Neural progenitor cell (in vitro differentiated cells): ENCODE measurements at regions not wholly inside any gene's neighbourhood (a gene's known extent, or its start where the extent isn't known, plus 50 kb on each side); places are given as distances from the start of the nearest gene placed in this dataset.

ENCODE experiments used
- DNase-seq: peaks from one replicate; pipeline ENCODE4 v3.0.0-alpha.2; 2016; ENCODE audit warnings: low spot score
- H2AFZ ChIP-seq: fragments of 200-600 bp; sonication (generic); replicated peaks from 2 replicates; pipeline ENCODE4 v1.6.1; 2016; ENCODE audit warnings: antibody characterized with exemption
- H3F3A ChIP-seq: fragments of 200-600 bp; sonication (generic); 2 replicates; pipeline ENCODE4 v1.6.1; 2016; ENCODE audit warnings: antibody characterized with exemption, low read depth
- H3K27ac ChIP-seq: fragments of 200-600 bp; sonication (generic); 2 replicates; pipeline ENCODE4 v1.5.1; 2016; ENCODE audit warnings: mild to moderate bottlenecking
- H3K27me3 ChIP-seq: fragments of 200-600 bp; sonication (generic); 2 replicates; pipeline ENCODE4 v1.6.1; 2016; ENCODE audit warnings: mild to moderate bottlenecking, moderate library complexity
- H3K36me3 ChIP-seq: fragments of 200-600 bp; sonication (generic); 2 replicates; pipeline ENCODE4 v1.5.1; 2016
- H3K4me1 ChIP-seq: fragments of 200-600 bp; sonication (generic); 2 replicates; pipeline ENCODE4 v1.6.1; 2016; ENCODE audit warnings: mixed run types
- H3K4me2 ChIP-seq: fragments of 200-600 bp; sonication (generic); 2 replicates; pipeline ENCODE4 v1.6.1; 2016
- H3K4me3 ChIP-seq: fragments of 200-600 bp; sonication (generic); 2 replicates; pipeline ENCODE4 v1.5.1; 2016
- H3K79me2 ChIP-seq: fragments of 200-600 bp; sonication (generic); 2 replicates; pipeline ENCODE4 v1.6.1; 2016; ENCODE audit warnings: low read depth
- H3K9ac ChIP-seq: fragments of 200-600 bp; sonication (generic); 2 replicates; pipeline ENCODE4 v1.6.1; 2016
- H3K9me3 ChIP-seq: fragments of 200-600 bp; sonication (generic); 2 replicates; pipeline ENCODE4 v1.5.1; 2016; ENCODE audit warnings: low read depth
- H4K20me1 ChIP-seq: fragments of 200-600 bp; sonication (generic); 2 replicates; pipeline ENCODE4 v1.6.1; 2016; ENCODE audit warnings: low read depth
- H3K27ac Mint-ChIP-seq: 3 replicates; pipeline ENCODE4 v1.8.0; 2021; ENCODE audit warnings: mixed read lengths
- H3K27me3 Mint-ChIP-seq: 2 replicates; pipeline ENCODE4 v1.8.0; 2022; ENCODE audit warnings: low read depth, mild to moderate bottlenecking, inconsistent platforms, moderate library complexity, mixed read lengths; ENCODE audit not compliant: insufficient read depth
- H3K36me3 Mint-ChIP-seq: 3 replicates; pipeline ENCODE4 v1.8.0; 2021; ENCODE audit warnings: mixed read lengths
- H3K4me1 Mint-ChIP-seq: 3 replicates; pipeline ENCODE4 v1.8.0; 2021; ENCODE audit warnings: mixed read lengths
- H3K4me3 Mint-ChIP-seq: 3 replicates; pipeline ENCODE4 v1.8.0; 2021; ENCODE audit warnings: mild to moderate bottlenecking, moderate library complexity, mixed read lengths
- H3K9me3 Mint-ChIP-seq: 3 replicates; pipeline ENCODE4 v1.8.0; 2020; ENCODE audit warnings: mixed read lengths
- EZH2 ChIP-seq: fragments of 200-600 bp; sonication (generic); IDR thresholded peaks from 2 replicates; pipeline ENCODE4 v1.6.1; 2017; ENCODE audit warnings: antibody characterized with exemption, mild to moderate bottlenecking, moderate library complexity
- EZH2phosphoT487 ChIP-seq: fragments of 200-600 bp; sonication (generic); IDR thresholded peaks from 2 replicates; pipeline ENCODE4 v1.6.1; 2017; ENCODE audit warnings: antibody characterized with exemption
- TF ChIP-seq, protein P1 (sequence below): fragments of 200-600 bp; sonication (generic); IDR thresholded peaks from 2 replicates; pipeline ENCODE4 v1.5.1; 2017; ENCODE audit warnings: antibody characterized with exemption, mild to moderate bottlenecking

DNA sequence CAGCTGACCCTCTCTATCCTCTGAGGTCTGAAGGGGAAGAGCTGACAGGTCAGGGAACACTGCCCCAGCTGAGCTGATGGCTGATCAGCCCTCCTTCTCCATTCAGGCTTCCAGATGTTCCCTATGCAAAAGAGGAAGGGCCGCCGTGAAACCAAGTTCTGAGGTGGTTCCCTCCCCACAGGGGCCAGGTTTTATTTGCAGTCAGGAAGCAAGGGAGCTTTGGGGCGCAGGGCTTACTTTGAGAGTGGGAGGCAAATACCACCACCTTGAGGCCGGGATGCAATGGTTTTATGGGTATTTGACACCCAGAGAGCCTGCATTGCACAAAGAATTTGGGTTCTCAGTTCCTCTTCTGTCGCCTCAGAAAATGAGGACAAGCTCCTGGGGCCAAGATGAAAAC, 186.9 kb downstream of the ARRDC4 start:
- Mint-ChIP-seq H3K4me3 (no peak overlapping the region), H3K27ac (no peak overlapping the region), H3K4me1 (no peaks in the 10 kb centered on the region), H3K9me3 (no peaks in the 10 kb centered on the region), H3K27me3 (peaks cover 2% of the 10 kb centered on the region), H3K36me3 (no peaks in the 10 kb centered on the region)
- Histone ChIP-seq H2AFZ (no peak overlapping the region), H3K4me3 (no peak overlapping the region), H3K79me2 (no peaks in the 10 kb centered on the region), H4K20me1 (no peaks in the 10 kb centered on the region), H3K4me2 (no peak overlapping the region), H3K9ac (no peak overlapping the region), H3F3A (no peaks in the 10 kb centered on the region), H3K9me3 (no peaks in the 10 kb centered on the region), H3K4me1 (no peaks in the 10 kb centered on the region), H3K27me3 (no peaks in the 10 kb centered on the region), H3K36me3 (no peaks in the 10 kb centered on the region), H3K27ac (no peak overlapping the region)
- DNase-seq: no peak
- TF ChIP-seq, protein P1, sequence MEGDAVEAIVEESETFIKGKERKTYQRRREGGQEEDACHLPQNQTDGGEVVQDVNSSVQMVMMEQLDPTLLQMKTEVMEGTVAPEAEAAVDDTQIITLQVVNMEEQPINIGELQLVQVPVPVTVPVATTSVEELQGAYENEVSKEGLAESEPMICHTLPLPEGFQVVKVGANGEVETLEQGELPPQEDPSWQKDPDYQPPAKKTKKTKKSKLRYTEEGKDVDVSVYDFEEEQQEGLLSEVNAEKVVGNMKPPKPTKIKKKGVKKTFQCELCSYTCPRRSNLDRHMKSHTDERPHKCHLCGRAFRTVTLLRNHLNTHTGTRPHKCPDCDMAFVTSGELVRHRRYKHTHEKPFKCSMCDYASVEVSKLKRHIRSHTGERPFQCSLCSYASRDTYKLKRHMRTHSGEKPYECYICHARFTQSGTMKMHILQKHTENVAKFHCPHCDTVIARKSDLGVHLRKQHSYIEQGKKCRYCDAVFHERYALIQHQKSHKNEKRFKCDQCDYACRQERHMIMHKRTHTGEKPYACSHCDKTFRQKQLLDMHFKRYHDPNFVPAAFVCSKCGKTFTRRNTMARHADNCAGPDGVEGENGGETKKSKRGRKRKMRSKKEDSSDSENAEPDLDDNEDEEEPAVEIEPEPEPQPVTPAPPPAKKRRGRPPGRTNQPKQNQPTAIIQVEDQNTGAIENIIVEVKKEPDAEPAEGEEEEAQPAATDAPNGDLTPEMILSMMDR: no peak
- TF ChIP-seq EZH2: no peak
- TF ChIP-seq EZH2phosphoT487: no peak

- Histone ChIP-seq H4K20me1 (no peaks in the 10 kb centered on the region), H3K27ac (no peak overlapping the region), H3K4me1 (no peaks in the 10 kb centered on the region), H3K79me2 (no peaks in the 10 kb centered on the region), H3K36me3 (no peaks in the 10 kb centered on the region), H3K9me3 (no peaks in the 10 kb centered on the region), H3K4me3 (no peak overlapping the region), H3F3A (no peaks in the 10 kb centered on the region), H3K4me2 (no peak overlapping the region), H2AFZ (no peak overlapping the region), H3K9ac (no peak overlapping the region), H3K27me3 (no peaks in the 10 kb centered on the region)
- no peak for TF ChIP-seq EZH2
- Mint-ChIP-seq H3K27me3 (peaks cover under 1% of the 10 kb centered on the region), H3K36me3 (no peaks in the 10 kb centered on the region), H3K9me3 (no peaks in the 10 kb centered on the region), H3K4me1 (no peaks in the 10 kb centered on the region), H3K27ac (no peak overlapping the region), H3K4me3 (no peak overlapping the region)
- no peak for DNase-seq
Observed at GRCh38 chr15:98150084-98150483, 189.6 kb downstream of the ARRDC4 start.

DNA sequence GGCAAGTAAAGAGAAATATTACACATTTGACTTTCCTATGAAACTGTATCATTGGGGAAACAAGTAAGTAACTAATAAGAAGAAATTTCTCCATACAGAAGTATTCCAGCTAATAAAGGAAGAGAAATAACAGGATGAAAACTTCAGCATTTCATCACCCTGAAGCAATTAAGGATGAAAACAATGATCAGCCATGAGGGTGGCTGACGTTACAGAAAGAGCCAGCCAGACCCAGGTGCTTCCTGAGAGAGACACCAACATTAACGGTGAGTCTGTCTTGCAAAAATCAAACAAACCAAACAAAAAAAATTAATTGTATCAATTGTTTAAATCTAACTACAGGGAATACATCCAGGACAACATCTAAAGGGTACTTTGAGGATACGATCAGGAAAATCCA, 190.0 kb downstream of the ARRDC4 start:
- no peak overlapping the region for H3K27ac Mint-ChIP-seq
- Histone ChIP-seq H3K27me3 (no peaks in the 10 kb centered on the region), H3K9me3 (no peaks in the 10 kb centered on the region), H3F3A (no peaks in the 10 kb centered on the region), H3K79me2 (no peaks in the 10 kb centered on the region), H4K20me1 (no peaks in the 10 kb centered on the region), H3K4me1 (no peaks in the 10 kb centered on the region), H2AFZ (no peak overlapping the region), H3K27ac (no peak overlapping the region), H3K9ac (no peak overlapping the region), H3K36me3 (no peaks in the 10 kb centered on the region), H3K4me3 (no peak overlapping the region), H3K4me2 (no peak overlapping the region)
- TF ChIP-seq EZH2 (no peak), EZH2phosphoT487 (no peak)
- TF ChIP-seq, protein P1: no peak
- DNase-seq: no peak
- H3K36me3 Mint-ChIP-seq: no peaks in the 10 kb centered on the region
- no peaks in the 10 kb centered on the region for H3K4me1 Mint-ChIP-seq
- H3K27me3 Mint-ChIP-seq: peaks cover 2% of the 10 kb centered on the region
- H3K4me3 Mint-ChIP-seq: no peak overlapping the region
- H3K9me3 Mint-ChIP-seq: no peaks in the 10 kb centered on the region

DNA sequence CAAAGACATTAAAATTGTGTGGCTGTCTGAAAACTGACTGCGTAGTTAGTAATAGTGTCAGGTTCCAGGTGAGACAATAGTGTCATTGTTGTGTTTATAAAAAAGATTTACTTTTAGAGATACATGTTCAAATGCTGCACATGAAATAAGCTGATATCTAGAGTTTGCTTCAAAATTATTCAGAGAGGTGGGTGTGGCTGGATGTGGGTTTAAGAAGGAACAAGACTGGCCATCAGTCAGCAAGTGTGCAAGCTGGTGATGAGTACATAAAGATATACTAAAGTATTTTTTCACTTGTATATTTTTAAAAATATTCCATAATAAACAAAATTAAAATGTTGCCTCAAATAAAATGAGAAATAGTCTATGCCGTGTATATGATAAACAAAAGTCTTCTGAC, 190.6 kb downstream of the ARRDC4 start:
- DNase-seq: no peak
- no peaks in the 10 kb centered on the region for H3K9me3 ChIP-seq
- H3K36me3 Mint-ChIP-seq: no peaks in the 10 kb centered on the region
- no peak overlapping the region for H3K9ac ChIP-seq
- H3K9me3 Mint-ChIP-seq: no peaks in the 10 kb centered on the region
- H3K79me2 ChIP-seq: no peaks in the 10 kb centered on the region
- H3K27ac Mint-ChIP-seq: no peak overlapping the region
- H3K4me3 Mint-ChIP-seq: no peak overlapping the region
- H3K4me1 Mint-ChIP-seq: no peaks in the 10 kb centered on the region
- H2AFZ ChIP-seq: no peak overlapping the region
- H3F3A ChIP-seq: no peaks in the 10 kb centered on the region
- no peak overlapping the region for H3K4me3 ChIP-seq
- no peak overlapping the region for H3K27ac ChIP-seq
- H3K27me3 ChIP-seq: no peaks in the 10 kb centered on the region
- H4K20me1 ChIP-seq: no peaks in the 10 kb centered on the region
- H3K4me1 ChIP-seq: no peaks in the 10 kb centered on the region
- no peak overlapping the region for H3K4me2 ChIP-seq
- TF ChIP-seq EZH2phosphoT487: no peak
- no peaks in the 10 kb centered on the region for H3K36me3 ChIP-seq
- H3K27me3 Mint-ChIP-seq: peaks cover 2% of the 10 kb centered on the region
